ENCODE measurements at regions not wholly inside any gene's neighbourhood (a gene's known extent, or its start where the extent isn't known, plus 50 kb on each side); places are given as distances from the start of the nearest gene placed in this dataset.
"Not testable (repeated sequence)": the region's sequence is repeated elsewhere in the genome, so short reads cannot be mapped to it uniquely, and the experiment has no call there.

DNA sequence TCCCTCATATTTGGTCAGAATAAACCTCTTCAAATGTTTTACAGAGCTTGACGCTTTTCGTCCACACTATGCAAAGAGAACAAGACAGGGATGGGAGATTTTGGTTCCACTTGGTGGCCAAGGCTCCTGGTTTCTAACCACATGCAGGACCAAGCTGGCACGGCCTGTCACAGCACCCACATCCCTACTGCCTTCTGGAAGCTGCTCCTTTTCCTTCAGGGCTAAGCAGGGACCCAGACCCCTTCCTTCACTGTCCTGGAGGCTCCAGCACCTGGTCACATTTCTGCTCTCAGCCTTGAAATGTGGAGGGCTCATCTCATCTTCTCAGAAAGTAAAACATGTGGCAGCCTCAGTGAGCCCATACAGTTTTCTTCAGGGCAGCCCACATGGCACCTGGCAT is 50.4 kb upstream of the ARHGEF7 start:
- Mint-ChIP-seq H3K27me3 (peaks cover 40% of the 10 kb centered on the region), H3K4me3 (no peak overlapping the region), H3K9me3 (no peaks in the 10 kb centered on the region), H3K4me1 (peaks cover 4% of the 10 kb centered on the region), H3K27ac (no peak overlapping the region), H3K36me3 (ENCODE audit: low read depth) (no peaks in the 10 kb centered on the region)
- no peak for ATAC-seq (replicated peaks)

DNA sequence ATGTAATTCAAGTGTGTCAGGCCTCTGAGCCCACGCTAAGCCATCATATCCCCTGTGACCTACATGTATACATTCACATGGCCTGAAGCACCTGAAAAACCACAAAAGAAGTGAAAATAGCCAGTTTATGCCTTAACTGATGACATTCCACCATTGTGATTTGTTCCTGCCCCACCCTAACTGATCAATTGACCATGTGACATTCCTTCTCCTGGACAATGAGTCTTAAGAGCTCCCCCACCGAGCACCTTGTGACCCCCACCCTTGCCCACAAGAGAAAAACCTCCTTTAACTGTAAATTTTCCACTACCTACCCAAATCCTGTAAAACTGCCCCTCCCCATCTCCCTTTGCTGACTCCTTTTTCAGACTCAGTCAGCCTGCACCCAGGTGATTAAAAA is 52.1 kb upstream of the ARHGEF7 start:
- no peak overlapping the region for H3K4me3 Mint-ChIP-seq
- H3K9me3 Mint-ChIP-seq = no peaks in the 10 kb centered on the region
- no peaks in the 10 kb centered on the region for H3K36me3 Mint-ChIP-seq (ENCODE audit: low read depth)
- peaks cover 4% of the 10 kb centered on the region for H3K4me1 Mint-ChIP-seq
- peaks cover 44% of the 10 kb centered on the region for H3K27me3 Mint-ChIP-seq
- no peak for ATAC-seq (replicated peaks)
- no peak overlapping the region for H3K27ac Mint-ChIP-seq

DNA sequence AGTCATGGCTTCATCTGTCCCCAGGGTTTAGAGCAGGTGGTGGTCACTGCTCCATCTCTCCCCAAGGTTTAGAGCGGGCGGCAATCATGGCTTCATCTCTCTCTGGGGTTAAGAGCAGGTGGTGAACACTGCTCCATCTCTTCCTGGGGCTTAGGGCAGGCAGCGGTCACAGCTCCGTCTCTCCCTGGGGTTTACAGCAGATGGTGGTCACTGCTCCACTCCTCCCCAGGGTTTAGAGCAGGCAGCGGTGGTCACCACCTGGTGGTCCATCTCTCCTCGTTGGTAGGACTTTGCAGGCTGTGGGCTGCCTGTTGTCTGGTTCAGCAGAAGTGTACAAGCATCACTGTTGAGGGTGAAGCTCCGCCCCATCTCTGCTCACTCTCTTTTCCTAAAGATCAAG is 52.8 kb upstream of the ARHGEF7 start:
- Mint-ChIP-seq H3K4me3 (no peak overlapping the region), H3K27me3 (peaks cover 50% of the 10 kb centered on the region), H3K9me3 (no peaks in the 10 kb centered on the region), H3K27ac (no peak overlapping the region), H3K4me1 (peaks cover 4% of the 10 kb centered on the region), H3K36me3 (ENCODE audit: low read depth) (no peaks in the 10 kb centered on the region)
- peak; percentile 45 for ATAC-seq (replicated peaks)

DNA sequence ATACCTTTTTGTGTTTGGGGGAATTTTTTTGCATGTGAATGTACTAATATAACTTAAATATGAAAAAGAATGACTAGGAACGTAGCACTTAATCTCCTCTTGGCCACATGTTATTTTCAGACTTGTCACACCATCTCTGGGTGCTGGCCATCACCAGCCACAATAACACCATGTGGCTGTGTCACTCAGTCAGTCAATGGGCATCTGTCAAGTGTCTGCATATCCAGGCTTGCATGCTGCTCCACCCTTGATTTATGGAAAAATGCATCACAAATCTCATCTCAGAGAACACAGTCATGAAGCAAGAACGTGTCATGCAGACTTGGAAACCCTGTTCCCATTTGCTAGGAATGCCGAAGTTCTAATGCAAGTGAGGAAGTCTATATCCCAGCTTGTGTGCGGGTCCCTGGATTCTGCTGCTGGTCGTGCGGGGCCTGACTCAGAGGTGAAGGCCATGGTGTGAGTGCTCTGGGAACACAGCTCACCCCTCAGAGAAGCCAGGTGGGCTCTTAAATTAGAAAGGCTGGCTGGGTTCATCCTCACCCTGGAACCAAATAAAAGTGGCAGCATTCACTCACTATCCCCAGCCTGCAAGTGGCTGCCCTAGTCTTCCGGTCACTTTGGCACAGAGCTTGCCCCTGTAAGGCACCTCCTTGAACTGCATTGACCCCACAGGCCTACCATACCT is 53.6 kb upstream of the ARHGEF7 start:
- H3K36me3 Mint-ChIP-seq (ENCODE audit: low read depth) = no peaks in the 10 kb centered on the region
- H3K27me3 Mint-ChIP-seq = peaks cover 57% of the 10 kb centered on the region
- H3K4me1 Mint-ChIP-seq = peaks cover 3% of the 10 kb centered on the region
- ATAC-seq (replicated peaks) = no peak
- no peak overlapping the region for H3K4me3 Mint-ChIP-seq
- H3K9me3 Mint-ChIP-seq = no peaks in the 10 kb centered on the region
- no peak overlapping the region for H3K27ac Mint-ChIP-seq

DNA sequence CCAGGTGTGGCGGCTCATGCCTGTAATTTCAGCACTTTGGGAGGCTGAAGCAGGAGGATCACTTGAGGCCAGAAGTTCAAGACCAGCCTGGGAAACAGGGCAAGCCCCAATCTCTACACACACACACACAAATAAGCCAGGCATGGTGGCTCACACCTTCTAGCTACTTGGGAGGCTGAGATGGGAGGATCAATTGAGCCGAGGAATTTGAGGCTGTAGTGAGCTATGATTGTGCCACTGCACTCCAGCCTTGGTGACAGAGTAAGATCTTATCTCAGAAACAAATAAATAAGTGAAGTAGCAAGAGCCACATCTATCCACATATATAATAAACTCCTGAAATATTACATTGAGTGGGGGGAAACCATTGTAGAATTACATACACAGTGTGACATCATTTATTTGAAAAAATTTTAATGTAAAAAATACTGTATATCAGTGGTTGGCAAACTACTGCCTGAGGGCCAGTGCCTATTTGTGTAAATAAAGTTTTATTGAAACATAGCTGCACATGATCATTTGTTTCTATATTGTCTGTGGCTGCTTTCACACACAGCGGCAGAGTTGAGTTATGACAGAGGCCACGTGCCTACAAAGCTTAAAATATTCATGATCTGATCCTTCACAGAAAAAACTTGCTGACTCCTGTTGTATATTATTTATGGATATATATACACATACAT is 54.7 kb upstream of the ARHGEF7 start:
- no peaks in the 10 kb centered on the region for H3K4me1 Mint-ChIP-seq
- ATAC-seq (replicated peaks) = no peak
- peaks cover 51% of the 10 kb centered on the region for H3K27me3 Mint-ChIP-seq
- no peak overlapping the region for H3K27ac Mint-ChIP-seq
- no peaks in the 10 kb centered on the region for H3K9me3 Mint-ChIP-seq
- no peak overlapping the region for H3K4me3 Mint-ChIP-seq
- H3K36me3 Mint-ChIP-seq (ENCODE audit: low read depth) = no peaks in the 10 kb centered on the region

DNA sequence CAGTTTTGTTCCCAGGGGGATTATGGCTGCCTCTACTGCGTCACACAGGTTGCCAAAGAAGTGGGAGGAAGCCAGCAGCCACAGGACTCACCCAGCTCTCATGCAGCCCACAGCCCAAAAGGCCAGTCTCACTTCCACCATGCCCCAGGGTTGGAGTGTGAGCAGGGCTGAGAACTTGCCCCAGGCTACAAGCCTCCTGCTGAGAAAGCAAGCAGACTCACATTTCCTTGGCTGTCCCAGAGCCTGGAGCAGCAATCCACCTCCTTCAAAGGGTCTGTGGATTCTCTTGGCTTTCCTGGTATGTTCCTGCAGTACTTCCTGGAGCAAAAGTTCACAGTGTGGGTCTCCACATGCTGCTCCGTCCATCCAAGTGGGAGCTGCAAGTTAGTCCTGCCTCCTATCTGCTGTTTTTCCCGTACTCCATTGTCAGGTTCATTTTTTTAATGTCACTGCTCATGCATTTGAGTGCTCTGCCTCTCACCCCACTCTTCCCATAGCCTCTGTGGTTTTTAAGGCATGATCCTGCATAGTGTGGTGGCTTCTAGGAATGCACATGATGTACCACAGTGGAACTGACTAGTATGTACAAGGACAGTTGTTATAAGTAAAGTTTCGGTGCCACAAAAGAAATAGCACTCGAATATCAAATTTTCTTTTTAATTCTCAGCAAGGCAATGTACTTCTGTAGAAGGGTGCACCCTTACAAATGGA is 56.2 kb upstream of the ARHGEF7 start:
- peaks cover 48% of the 10 kb centered on the region for H3K27me3 Mint-ChIP-seq
- no peaks in the 10 kb centered on the region for H3K36me3 Mint-ChIP-seq (ENCODE audit: low read depth)
- H3K9me3 Mint-ChIP-seq = no peaks in the 10 kb centered on the region
- ATAC-seq (replicated peaks) = no peak
- H3K4me1 Mint-ChIP-seq = no peaks in the 10 kb centered on the region
- H3K4me3 Mint-ChIP-seq = no peak overlapping the region
- no peak overlapping the region for H3K27ac Mint-ChIP-seq

DNA sequence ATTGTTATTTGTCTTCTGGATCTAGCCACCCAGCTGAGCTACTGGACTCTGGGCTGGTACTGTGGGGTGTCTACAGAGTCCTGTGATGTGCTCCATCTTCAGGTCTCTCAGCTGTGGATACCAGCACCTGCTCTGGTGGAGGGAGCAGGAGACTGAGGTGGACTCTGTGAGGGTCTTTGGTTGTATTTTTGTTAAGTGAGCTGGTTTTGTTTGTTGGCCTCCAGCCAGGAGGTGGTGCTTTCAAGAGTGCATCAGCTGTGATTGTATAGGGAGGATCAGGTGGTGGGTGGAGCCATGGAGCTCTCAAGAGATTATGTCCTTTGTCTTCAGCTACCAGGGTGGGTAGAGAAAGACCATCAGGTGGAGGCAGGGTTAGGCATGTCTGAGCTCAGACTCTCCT is 56.8 kb upstream of the ARHGEF7 start:
- not testable (repeated sequence) for H3K4me3 Mint-ChIP-seq; H3K27ac Mint-ChIP-seq; H3K9me3 Mint-ChIP-seq; ATAC-seq (replicated peaks); H3K36me3 Mint-ChIP-seq (ENCODE audit: low read depth); H3K4me1 Mint-ChIP-seq
- peaks cover 48% of the 10 kb centered on the region for H3K27me3 Mint-ChIP-seq

DNA sequence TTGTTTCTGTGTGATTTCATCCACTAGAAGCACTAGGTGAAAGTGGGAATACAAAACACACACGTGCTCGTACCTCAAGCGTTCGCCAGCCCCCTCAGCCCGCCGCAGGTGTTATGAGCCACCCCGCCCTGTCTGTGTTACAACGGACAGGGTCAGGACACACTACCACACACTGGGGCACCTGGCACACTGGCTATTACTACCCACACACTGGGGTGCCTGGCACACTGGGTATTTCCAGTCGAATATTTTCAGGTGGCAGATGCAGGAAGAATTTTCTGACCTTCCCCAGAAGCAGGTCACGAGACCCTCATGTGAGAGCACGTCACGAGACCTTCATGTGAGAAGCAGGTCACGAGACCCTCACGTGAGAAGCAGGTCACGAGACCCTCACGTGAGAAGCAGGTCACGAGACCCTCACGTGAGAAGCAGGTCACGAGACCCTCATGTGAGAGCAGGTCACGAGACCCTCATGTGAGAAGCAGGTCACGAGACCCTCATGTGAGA is 63.3 kb upstream of the ARHGEF7 start:
- H3K9me3 Mint-ChIP-seq; ATAC-seq (replicated peaks); H3K27ac Mint-ChIP-seq; H3K4me3 Mint-ChIP-seq; H3K4me1 Mint-ChIP-seq; H3K36me3 Mint-ChIP-seq (ENCODE audit: low read depth): not testable (repeated sequence)
- peaks cover 16% of the 10 kb centered on the region for H3K27me3 Mint-ChIP-seq

DNA sequence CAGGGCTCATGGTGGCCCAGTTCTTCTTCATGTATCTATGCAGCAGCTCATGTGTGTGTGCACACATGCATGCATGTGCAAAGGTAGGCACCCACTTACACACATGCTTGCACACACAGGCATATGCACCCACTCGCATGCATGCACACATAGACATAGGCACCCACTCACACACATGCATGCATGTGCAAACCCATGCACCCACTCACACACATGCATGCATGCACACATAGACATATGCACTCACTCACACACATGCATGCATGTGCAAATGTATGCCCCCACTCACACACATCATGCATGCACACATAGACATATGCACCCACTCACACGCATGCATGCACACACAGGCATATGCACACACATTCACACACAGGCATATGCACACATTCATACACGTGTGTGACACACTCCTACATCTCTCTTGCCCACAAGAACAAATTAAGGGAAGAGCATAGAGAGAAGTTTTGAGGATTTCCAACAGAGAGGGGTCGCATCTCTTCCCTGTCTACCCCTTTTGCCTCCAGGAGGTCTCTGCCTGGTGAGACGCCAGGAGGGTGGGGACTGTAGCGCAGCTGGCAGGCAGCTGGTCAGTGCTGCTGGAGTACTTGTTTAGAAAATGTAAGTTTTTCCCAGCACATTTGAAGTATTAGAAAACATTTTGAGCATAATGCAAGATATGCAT is 63.9 kb upstream of the ARHGEF7 start:
- Mint-ChIP-seq H3K27me3 (peaks cover 12% of the 10 kb centered on the region), H3K27ac (no peak overlapping the region), H3K36me3 (ENCODE audit: low read depth) (no peaks in the 10 kb centered on the region), H3K9me3 (no peaks in the 10 kb centered on the region), H3K4me1 (peaks cover 8% of the 10 kb centered on the region), H3K4me3 (no peak overlapping the region)
- ATAC-seq (replicated peaks) = no peak

DNA sequence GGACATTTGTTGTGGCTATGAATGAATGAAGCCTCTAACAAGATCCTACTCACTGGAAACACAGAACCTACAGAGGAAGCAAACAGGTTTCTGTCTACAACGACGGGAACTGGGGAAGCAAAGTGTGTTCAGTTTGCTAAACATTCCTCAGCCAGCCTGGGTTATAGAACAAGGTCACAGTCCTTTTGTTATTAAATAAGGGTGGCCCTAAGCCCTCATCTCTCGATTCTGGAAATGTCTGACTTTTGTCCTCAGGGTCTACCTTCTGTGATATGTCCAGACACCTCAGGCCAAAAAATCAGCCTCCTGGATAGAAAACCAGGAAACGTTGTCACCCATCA is 64.6 kb upstream of the ARHGEF7 start:
- no peak overlapping the region for H3K4me3 Mint-ChIP-seq
- H3K27ac Mint-ChIP-seq = no peak overlapping the region
- H3K27me3 Mint-ChIP-seq = peaks cover 9% of the 10 kb centered on the region
- H3K9me3 Mint-ChIP-seq = no peaks in the 10 kb centered on the region
- ATAC-seq (replicated peaks) = no peak
- H3K4me1 Mint-ChIP-seq = peaks cover 8% of the 10 kb centered on the region
- H3K36me3 Mint-ChIP-seq (ENCODE audit: low read depth) = no peaks in the 10 kb centered on the region

DNA sequence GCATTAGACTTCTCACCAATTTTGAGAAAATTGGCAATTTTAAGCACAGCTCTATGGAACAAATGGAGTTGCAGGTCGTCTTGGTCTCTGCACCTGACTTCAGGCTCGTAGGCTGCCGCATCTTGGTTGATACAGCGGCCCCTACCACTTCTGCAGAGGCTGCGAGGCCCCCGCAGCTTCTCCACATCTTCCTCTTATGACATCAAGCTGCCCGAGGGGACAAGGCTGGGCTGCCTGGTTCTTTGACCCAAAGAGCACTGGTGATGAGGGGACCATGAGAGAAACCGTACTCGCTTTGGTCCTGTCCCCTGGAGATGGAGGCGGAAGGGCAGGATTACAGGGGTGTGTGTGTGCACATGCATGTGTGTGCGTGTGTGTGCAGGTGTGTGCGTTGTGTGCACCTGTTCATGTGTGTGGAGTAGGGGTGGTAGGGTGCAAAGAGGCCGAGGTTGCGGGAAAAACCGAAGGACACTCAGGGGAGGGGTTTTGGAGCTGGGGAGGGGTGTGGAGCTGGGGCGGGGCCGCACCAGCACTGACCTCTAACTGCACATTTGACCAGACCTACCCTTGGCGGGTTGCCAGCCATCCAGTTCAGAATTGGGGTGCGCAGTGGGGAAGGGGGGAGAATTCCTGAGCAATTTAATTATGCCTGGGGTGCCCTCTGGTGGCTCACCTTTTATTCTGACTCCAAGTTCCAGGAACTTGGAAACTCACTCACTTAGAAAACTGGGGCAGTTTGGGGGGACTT is 65.1 kb upstream of the ARHGEF7 start:
- H3K36me3 Mint-ChIP-seq (ENCODE audit: low read depth) = no peaks in the 10 kb centered on the region
- peaks cover 8% of the 10 kb centered on the region for H3K4me1 Mint-ChIP-seq
- no peaks in the 10 kb centered on the region for H3K9me3 Mint-ChIP-seq
- no peak overlapping the region for H3K27ac Mint-ChIP-seq
- ATAC-seq (replicated peaks) = no peak
- H3K4me3 Mint-ChIP-seq = no peak overlapping the region
- peaks cover 8% of the 10 kb centered on the region for H3K27me3 Mint-ChIP-seq

DNA sequence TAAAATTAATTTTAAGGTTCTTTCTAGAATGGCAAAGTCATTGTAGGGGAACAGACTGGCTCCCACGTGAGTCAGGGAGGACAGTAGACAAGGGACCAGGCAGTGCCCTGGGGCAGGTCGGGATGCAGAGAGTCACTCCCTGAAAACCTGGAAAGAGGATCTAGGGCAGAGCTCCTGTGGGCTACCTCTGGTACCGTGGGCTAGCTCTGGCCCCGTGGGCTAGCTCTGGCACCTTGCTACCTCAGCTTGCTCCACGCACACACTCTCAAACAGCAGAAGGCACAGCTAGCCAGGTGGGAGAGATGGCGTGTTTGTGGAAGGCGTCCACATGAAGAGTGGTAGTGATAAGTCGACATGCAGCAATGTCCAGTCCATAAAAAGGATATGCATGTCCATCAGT is 66.7 kb upstream of the ARHGEF7 start:
- H3K27ac Mint-ChIP-seq = no peak overlapping the region
- no peaks in the 10 kb centered on the region for H3K36me3 Mint-ChIP-seq (ENCODE audit: low read depth)
- no peak for ATAC-seq (replicated peaks)
- H3K4me1 Mint-ChIP-seq = peaks cover 13% of the 10 kb centered on the region
- H3K27me3 Mint-ChIP-seq = peaks cover 1% of the 10 kb centered on the region
- H3K9me3 Mint-ChIP-seq = no peaks in the 10 kb centered on the region
- no peak overlapping the region for H3K4me3 Mint-ChIP-seq

DNA sequence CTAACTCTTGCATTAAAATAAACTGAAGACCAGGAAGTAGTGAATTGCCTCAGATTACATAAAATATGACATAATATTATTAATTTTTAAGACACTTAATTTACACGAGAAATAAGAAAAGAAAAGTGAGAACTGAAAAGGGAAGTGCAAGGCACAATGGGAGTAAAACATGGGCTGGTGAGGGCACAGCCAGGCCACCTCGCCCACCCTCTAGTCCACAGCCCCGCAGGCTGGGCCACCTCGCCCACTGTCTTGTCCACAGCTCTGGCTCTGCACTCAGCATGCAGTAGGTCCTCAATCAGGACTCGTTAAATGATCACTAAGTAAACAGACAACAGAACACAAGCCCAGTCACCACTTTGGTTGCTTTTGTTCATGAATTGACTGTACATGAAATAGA is 67.8 kb upstream of the ARHGEF7 start:
- Mint-ChIP-seq H3K27me3 (peaks cover 3% of the 10 kb centered on the region), H3K27ac (peak overlapping the region; percentile 78), H3K9me3 (no peaks in the 10 kb centered on the region), H3K4me3 (peak overlapping the region; percentile 40), H3K36me3 (ENCODE audit: low read depth) (no peaks in the 10 kb centered on the region), H3K4me1 (peaks cover 13% of the 10 kb centered on the region)
- peak; percentile 21 for ATAC-seq (replicated peaks)

DNA sequence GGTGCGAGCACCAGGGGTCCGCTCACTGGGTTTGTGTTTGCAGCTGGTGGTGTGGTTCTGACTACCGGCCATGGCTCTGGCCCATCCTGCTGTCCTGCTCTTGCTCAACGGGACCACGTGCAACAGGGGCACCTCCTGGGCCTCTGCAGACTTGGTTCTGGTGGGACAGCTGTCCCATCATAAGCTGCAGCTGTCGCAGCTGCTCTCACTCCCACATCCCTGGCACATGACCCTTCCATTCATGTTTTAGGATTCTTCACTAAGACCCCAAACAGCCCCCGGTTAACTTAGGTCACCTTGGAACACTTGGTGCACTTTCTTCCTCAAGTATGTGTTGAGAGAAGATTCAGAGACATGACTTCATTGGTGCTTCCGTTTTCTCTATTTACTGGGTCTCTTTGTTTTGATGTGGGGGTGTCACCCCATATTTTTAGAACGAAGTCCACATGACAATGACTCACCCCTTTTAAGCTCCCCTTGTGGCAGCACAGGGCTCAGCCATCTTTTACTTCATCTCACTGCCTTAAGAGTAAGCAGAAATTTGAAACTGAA is 68.4 kb upstream of the ARHGEF7 start:
- Mint-ChIP-seq H3K4me1 (peaks cover 13% of the 10 kb centered on the region), H3K27me3 (peaks cover 8% of the 10 kb centered on the region), H3K36me3 (ENCODE audit: low read depth) (no peaks in the 10 kb centered on the region), H3K9me3 (no peaks in the 10 kb centered on the region), H3K4me3 (peak overlapping the region; percentile 40), H3K27ac (peak overlapping the region; percentile 78)
- peak; percentile 73 for ATAC-seq (replicated peaks)
